Skin epidermis (tissue), 12 donors: ENCODE measurements at regions not wholly inside any gene's neighbourhood (a gene's known extent, or its start where the extent isn't known, plus 50 kb on each side); places are given as distances from the start of the nearest gene placed in this dataset.

ENCODE experiments used
- H3K27ac ChIP-seq, 21 experiments: fragments of 200-600 bp; sonication (generic) in 11 of 21; one replicate each; pipeline ENCODE4 v1.5.0; 2020; ENCODE audit warnings: mild to moderate bottlenecking in 3 of 21, inconsistent platforms in 2 of 21, moderate library complexity in 2 of 21
- H3K4me3 ChIP-seq, 7 experiments: fragments of 200-600 bp; sonication (generic) in 2 of 7; one replicate each; pipeline ENCODE4 v1.5.0; 2020; ENCODE audit warnings: inconsistent platforms in 2 of 7, mild to moderate bottlenecking in 2 of 7, moderate library complexity in 1 of 7

DNA sequence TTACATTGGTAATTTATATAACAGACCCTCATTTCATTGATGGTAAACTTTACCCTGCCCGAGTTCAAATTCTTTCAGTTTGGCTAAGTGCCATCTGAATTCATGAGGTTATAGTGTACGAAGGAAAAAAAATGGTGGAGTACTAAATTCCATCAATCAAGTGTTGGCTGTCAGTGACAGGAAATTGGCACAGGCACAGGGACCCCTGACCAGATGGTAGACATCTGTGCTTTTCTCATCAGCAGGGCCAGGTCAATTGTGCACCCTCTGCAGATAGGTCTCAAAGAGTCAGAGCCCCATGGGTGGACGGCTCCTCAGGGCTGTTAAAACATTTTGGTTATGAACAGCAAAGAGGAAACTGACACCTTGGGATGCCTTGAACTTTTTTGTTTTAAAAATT, 439.2 kb downstream of the SETBP1 start:
- Histone ChIP-seq H3K4me3 (no peak overlapping the region), H3K27ac (no peak overlapping the region)

- Histone ChIP-seq H3K4me3 (no peak overlapping the region), H3K27ac (no peak overlapping the region)
Measured at GRCh38 chr18:45121146-45121545, 440.5 kb downstream of the SETBP1 start.

GRCh38 chr18:45122506-45122905, 441.8 kb downstream of the SETBP1 start:
- H3K27ac ChIP-seq = no peak overlapping the region
- H3K4me3 ChIP-seq = no peak overlapping the region

DNA sequence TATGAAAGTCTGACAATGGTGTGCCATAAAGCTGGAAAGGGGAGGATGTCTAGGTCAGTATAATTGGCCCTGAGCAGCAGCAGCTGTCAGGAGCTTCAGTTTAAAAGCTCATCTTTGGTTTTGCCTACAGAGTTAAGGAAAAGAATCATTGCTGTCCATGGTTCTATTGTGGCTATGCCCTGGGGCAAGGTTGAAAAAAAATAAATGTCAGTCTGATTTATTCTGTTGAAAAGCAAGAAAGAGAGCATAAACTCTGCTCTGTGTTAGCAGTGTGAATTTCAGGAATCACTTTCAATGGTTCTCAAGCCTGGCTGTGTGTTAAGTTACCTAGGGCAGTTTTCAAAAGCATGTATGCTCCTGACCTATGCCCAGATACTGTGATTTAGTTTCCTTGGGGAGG, 446.7 kb downstream of the SETBP1 start:
- H3K4me3 ChIP-seq = no peak overlapping the region
- H3K27ac ChIP-seq = no peak overlapping the region

DNA sequence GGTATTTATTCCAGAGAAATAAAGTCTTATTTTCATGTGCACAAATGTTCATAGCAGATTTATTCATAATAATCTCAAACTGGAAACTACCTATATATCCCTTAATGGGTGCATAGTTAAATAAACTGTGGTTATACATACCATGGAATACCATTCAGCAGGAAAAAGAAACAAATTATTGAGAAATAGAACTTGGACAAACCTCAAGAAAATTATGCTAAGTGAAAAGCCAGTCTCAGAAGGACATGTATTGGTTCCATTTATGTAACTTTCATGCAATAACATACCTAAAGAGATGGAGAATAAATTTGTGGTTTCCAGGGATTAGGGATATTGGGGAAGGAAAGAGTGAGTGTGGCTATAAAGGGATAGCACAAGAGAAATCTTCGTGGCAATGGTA, 452.6 kb downstream of the SETBP1 start:
- H3K4me3 ChIP-seq = no peak overlapping the region

GRCh38 chr18:45136381-45137086, 455.8 kb downstream of the SETBP1 start:
- no peak overlapping the region for H3K27ac ChIP-seq
- H3K4me3 ChIP-seq = no peak overlapping the region

More for the DNA sequence above, 452.6 kb downstream of the SETBP1 start:
- H3K27ac ChIP-seq = no peak overlapping the region

DNA sequence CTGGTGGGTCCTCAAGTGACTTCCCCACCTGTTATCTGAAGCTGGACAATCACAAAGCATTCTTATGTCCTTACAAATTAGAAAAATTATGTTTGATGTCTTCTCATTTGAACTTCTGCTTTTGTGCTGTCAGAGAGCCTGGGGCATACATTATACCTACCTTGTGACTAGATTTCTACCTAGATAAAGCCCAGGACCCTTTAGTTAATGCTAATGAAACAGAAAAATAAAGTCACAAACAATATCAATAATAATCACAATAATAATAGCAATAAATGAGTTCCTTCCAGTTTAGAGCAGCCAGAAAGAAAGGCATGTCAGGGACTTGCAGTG, 456.4 kb downstream of the SETBP1 start:
- no peak overlapping the region for H3K27ac ChIP-seq
- no peak overlapping the region for H3K4me3 ChIP-seq

- Histone ChIP-seq H3K4me3 (no peak overlapping the region), H3K27ac (no peak overlapping the region)
Measured at GRCh38 chr18:45139478-45139877, 458.8 kb downstream of the SETBP1 start.

DNA sequence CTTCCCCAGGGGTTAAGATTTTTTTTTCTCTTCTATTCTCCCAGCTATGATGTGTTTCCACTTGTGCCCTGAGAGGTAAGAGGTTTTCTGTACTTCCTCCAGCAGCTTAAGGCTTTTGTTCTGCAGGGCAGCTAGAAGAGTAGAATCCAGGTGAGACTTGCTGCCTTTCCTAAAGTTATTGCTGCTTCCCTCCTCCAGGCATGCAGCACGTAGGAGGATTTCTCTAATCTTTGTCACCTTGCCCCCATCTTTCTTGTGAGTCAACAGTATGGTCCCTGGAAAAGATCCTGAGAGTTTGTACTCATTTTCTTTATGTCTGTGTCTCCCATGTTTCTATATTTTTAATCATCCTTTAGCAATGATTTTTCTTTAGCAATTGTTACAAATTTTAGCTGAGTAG, 462.2 kb downstream of the SETBP1 start:
- no peak overlapping the region for H3K27ac ChIP-seq

GRCh38 chr18:45149712-45150111, 465.6 kb upstream of the SLC14A2 start:
- no peak overlapping the region for H3K27ac ChIP-seq
- H3K4me3 ChIP-seq = no peak overlapping the region

More for the DNA sequence above, 462.2 kb downstream of the SETBP1 start:
- H3K4me3 ChIP-seq = no peak overlapping the region

DNA sequence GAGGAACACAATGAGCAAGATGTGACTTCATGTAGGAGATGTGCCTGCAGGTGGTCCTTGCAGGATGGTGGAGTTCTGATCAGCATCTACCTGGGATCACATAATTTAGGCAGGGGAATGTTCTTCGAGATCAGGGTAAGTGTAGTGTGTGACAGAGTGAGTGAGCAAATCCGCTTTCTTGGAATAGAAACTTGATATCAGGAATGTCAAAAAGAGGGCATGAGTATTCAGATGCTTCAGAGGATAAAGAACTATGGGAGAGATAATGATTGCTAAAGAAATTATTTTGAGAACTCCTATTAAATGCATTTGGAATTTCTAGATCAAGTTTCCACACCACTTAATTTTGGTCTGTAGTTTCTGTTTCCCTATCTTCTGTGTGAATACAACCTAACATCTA, 463.6 kb upstream of the SLC14A2 start:
- no peak overlapping the region for H3K27ac ChIP-seq
- H3K4me3 ChIP-seq = no peak overlapping the region

DNA sequence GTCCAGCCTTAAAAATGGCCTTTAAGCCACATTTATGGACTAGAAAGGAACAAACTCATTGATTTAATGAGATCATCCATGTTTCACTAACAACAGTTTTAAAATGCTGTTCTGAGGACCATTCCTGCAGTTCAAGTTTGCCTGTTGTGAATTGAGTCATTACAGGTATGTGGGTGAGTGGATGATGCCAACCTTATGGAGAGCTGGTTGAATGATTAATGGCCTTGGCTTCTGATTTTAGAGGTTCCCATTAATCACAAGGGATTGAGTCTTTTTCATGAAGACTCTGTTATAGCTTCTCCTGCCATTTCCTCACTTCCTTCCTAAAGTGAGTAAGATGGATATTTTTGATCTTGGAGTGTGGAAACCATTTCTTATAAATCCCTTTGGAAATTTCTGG, 459.8 kb upstream of the SLC14A2 start:
- no peak overlapping the region for H3K4me3 ChIP-seq
- no peak overlapping the region for H3K27ac ChIP-seq

DNA sequence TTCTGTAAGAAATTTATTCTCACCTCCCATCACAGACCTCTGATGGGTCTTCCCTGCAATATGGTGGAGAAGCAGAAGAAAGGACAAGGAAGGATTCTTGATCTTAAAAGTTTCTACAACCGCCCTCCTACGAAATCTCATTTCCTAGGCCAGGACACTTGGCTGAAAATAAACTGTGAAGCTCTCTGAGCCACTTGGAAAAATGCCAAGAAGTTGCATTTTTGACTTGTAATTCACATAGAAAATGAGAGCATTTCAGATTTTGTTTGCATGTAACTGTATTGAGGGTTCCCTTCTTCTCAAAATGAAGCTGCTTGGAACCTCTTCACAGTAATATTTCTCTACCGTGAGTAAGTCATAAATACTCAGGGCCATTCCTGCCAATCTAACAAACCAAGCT, 458.3 kb upstream of the SLC14A2 start:
- Histone ChIP-seq H3K4me3 (no peak overlapping the region), H3K27ac (no peak overlapping the region)

DNA sequence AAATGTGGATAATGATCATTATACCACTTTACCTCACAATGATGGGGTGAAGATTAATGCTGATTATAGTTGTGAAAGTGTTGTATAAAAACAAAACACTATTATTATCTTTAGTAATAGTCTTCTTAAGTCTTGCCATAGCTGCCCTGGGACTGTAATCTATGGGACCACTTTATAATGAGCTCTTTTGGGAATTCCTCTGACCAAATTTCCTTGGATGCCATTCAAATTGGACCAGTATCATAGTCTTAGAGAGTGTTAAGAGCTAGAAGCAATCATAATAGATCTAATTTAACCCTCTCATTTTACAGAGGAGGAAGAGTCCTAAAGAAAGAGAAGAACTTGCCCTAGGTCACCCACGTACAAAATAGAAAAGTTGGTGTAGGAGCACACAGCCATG, 457.7 kb upstream of the SLC14A2 start:
- Histone ChIP-seq H3K4me3 (no peak overlapping the region), H3K27ac (no peak overlapping the region)

DNA sequence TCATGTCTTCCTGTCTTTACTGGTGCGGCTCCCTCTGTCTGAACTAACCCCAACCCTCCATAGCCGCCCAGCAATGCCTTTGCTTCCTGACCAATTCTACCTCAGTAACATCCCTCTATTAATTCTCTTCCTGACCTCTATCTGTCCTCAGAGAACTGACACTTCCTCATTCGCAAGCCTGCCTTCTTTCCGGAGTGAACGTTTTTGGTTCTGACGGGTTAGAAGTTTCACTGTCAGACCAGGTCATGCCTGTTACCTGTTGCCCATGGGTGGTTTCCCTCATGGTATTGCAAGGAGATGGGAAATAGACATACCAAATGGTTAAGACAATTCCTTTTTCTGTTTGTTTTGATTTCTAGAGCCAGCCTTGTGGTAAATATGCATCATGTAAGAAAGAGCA, 453.4 kb upstream of the SLC14A2 start:
- Histone ChIP-seq H3K4me3 (no peak overlapping the region), H3K27ac (no peak overlapping the region)

DNA sequence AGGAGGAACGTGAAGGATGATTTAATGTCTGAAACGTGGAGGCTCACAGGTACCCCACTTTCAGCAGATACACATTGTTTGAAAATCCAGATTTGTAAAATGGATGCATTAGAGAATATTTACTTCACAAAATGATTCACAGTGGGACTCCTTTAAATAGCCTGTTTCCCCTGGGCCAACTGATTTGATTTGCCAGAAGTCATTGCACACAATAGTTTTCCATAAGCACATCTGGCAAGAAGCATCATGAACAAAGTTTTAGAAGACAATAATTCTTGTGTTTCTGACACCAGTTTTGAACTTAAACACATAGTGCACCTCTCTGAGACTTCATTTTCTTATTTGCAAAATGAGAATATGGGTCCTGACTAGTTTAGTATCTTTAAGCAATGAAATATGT, 451.4 kb upstream of the SLC14A2 start:
- no peak overlapping the region for H3K4me3 ChIP-seq
- peak overlapping the region in 8 of 21 experiments; percentile 3 to 57 (median 26) for H3K27ac ChIP-seq

- Histone ChIP-seq H3K27ac (peak overlapping the region in 2 of 21 experiments; percentile 3 to 57), H3K4me3 (no peak overlapping the region)
Measured at GRCh38 chr18:45164551-45164950, 450.7 kb upstream of the SLC14A2 start.

DNA sequence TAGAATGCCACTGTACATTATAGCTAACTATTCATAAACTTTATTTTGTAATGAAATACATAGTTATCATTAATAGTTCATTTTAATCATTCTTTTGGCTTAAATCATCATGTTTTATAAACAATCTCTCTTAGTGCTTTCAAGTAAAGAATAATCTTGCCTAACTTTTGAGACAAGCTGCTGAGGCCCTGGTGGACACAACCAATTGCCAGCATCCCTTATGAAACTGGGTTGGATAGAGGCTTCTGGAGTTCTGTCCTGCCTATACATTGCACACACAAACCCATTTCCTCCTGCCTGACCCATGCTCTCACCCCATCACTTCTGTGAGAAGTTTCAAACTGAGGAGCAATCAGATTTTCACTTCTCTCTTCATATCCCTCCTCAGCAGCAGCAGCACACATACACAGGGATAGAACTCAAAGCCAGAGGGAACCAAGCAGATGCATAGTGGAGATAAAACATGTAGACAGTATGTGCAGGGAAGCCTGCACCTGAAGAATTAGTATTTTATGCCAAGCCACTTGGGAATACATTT, 450.0 kb upstream of the SLC14A2 start:
- peak overlapping the region in 2 of 21 experiments; percentile 34 to 40 for H3K27ac ChIP-seq

GRCh38 chr18:45165871-45166270, 449.4 kb upstream of the SLC14A2 start:
- H3K27ac ChIP-seq = peak overlapping the region in 2 of 21 experiments; percentile 39 to 40
- H3K4me3 ChIP-seq = no peak overlapping the region

More for the DNA sequence above, 450.0 kb upstream of the SLC14A2 start:
- no peak overlapping the region for H3K4me3 ChIP-seq

GRCh38 chr18:45166341-45166835, 448.9 kb upstream of the SLC14A2 start:
- Histone ChIP-seq H3K27ac (peak overlapping the region in 6 of 21 experiments; percentile 21 to 72 (median 38)), H3K4me3 (no peak overlapping the region)

GRCh38 chr18:45166836-45167551, 448.3 kb upstream of the SLC14A2 start:
- H3K4me3 ChIP-seq = no peak overlapping the region
- peak overlapping the region in 6 of 21 experiments; percentile 21 to 72 (median 38) for H3K27ac ChIP-seq
